ENCODE measurements at regions not wholly inside any gene's neighbourhood (a gene's known extent, or its start where the extent isn't known, plus 50 kb on each side); places are given as distances from the start of the nearest gene placed in this dataset.

DNA sequence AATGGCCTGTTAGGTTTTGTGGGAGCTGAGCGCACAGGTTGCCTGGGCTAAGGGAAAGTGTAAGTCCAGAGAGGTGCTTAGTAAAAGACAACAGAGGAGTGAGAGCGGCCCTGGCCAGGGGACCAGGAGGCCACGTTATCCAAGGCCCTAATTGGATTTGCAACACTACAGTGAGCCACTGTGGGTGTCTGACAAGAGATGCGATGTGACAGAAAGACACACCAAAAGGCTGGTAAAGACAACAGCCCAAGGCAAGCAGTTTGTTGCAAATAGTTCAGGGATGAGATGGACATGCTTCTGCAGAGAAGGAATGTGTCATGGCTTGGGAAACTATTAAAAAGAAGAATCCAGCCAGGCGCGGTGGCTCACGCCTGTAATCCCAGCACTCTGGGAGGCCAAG is 162.7 kb upstream of the KIT start:
- TF ChIP-seq POLR2A (IDR thresholded peaks at IDR 0.05; ENCODE audit: low read length): no peak
- no peak for TF ChIP-seq GATA1 (IDR thresholded peaks at IDR 0.05; ENCODE audit: low read depth, low read length)
